Thyroid gland (tissue), 4 donors: ENCODE measurements at regions not wholly inside any gene's neighbourhood (a gene's known extent, or its start where the extent isn't known, plus 50 kb on each side); places are given as distances from the start of the nearest gene placed in this dataset.

Source experiments
- CTCF ChIP-seq, 6 experiments: fragments of 200-600 bp in 3 of 6; fragments of 450-650 bp in 3 of 6; sonication (generic) in 3 of 6; IDR thresholded peaks; one replicate each; pipeline ENCODE4 v1.5.1; 2016 to 2019; ENCODE audit warnings: antibody characterized with exemption in 6 of 6, mild to moderate bottlenecking in 2 of 6, inconsistent platforms in 1 of 6, moderate library complexity in 1 of 6
- POLR2A ChIP-seq, 2 donors: fragments of 450-650 bp; IDR thresholded peaks; one replicate each; pipeline ENCODE4 v1.6.1; 2017; ENCODE audit warnings: antibody characterized with exemption in 2 of 2, mild to moderate bottlenecking in 2 of 2, moderate library complexity in 1 of 2

- TF ChIP-seq CTCF (IDR thresholded peaks at IDR 0.05) (no peak), POLR2A (IDR thresholded peaks at IDR 0.05) (no peak)
These were observed 393.9 kb upstream of the MCTP2 start for GRCh38 chr15:93837450-93837849.
